B cell (primary cell): ENCODE measurements at regions not wholly inside any gene's neighbourhood (a gene's known extent, or its start where the extent isn't known, plus 50 kb on each side); places are given as distances from the start of the nearest gene placed in this dataset.

Experiments
- ATAC-seq: fragments of 200-7000 bp; cut with Tn5 transposase; one replicate; pipeline ENCODE4 v1.10.0; 2021; ENCODE audit warnings: low read depth, mild to moderate bottlenecking, moderate number of reproducible peaks, moderate library complexity
- CTCF ChIA-PET: fragments of 350-600 bp; sonication (Branson Sonifier 250); formaldehyde crosslinking; loops from one replicate; lab custom pipeline; 2021; ENCODE audit warnings: antibody characterized with exemption, inconsistent platforms; lab: Charles Lee
- POLR2A ChIA-PET: fragments of 350-600 bp; sonication (Branson Sonifier 250); formaldehyde crosslinking; loops from one replicate; lab custom pipeline; 2021; ENCODE audit warnings: antibody characterized with exemption; lab: Charles Lee
- DNase-seq: peaks from one replicate; pipeline ENCODE4 v3.0.0; 2013
- H2AFZ ChIP-seq: 2 replicates; pipeline ENCODE4 v1.6.1; 2012; ENCODE audit warnings: mild to moderate bottlenecking, low read depth, low read length; ENCODE audit not compliant: insufficient read depth, poor library complexity, severe bottlenecking
- H3K27ac ChIP-seq, 2 donors: 1 replicate in 1 of 2; 2 replicates in 1 of 2; pipeline ENCODE4 v1.5.1; 2012 to 2013; ENCODE audit warnings: low read length in 2 of 2, mild to moderate bottlenecking in 2 of 2, moderate library complexity in 1 of 2
- H3K27me3 ChIP-seq, 4 experiments: fragments of 200-600 bp in 1 of 4; sonication (generic) in 1 of 4; replicated peaks in 1 of 4; 1 replicate in 2 of 4; 2 replicates in 2 of 4; pipeline versions ENCODE4 v1.6.1 to v1.7.0; 2013 to 2016; ENCODE audit warnings: low read length in 3 of 4, mild to moderate bottlenecking in 2 of 4, mixed read lengths in 1 of 4, moderate library complexity in 1 of 4; ENCODE audit not compliant: insufficient read depth in 4 of 4, control insufficient read depth in 3 of 4; ENCODE audit errors: control extremely low read depth in 1 of 4
- H3K36me3 ChIP-seq, 2 experiments: replicated peaks in 1 of 2; 1 replicate in 1 of 2; 2 replicates in 1 of 2; pipeline versions ENCODE4 v1.6.1 to v1.7.1; 2013; ENCODE audit warnings: low read length in 1 of 2; ENCODE audit not compliant: insufficient read depth in 2 of 2, control insufficient read depth in 1 of 2; ENCODE audit errors: control extremely low read depth in 1 of 2, extremely low read depth in 1 of 2
- H3K4me1 ChIP-seq, 2 donors: fragments of 200-600 bp in 1 of 2; sonication (generic) in 1 of 2; 1 replicate in 1 of 2; 2 replicates in 1 of 2; pipeline versions ENCODE4 v1.5.1 to v1.6.1; 2013 to 2017; ENCODE audit warnings: low read length in 2 of 2; ENCODE audit not compliant: control insufficient read depth in 2 of 2, insufficient read depth in 2 of 2
- H3K4me2 ChIP-seq: replicated peaks from 2 replicates; pipeline ENCODE3; 2012; ENCODE audit warnings: mild to moderate bottlenecking, low read depth, low read length; ENCODE audit not compliant: poor library complexity, severe bottlenecking
- H3K4me3 ChIP-seq, 5 experiments: fragments of 200-600 bp in 1 of 5; sonication (generic) in 1 of 5; 1 replicate in 3 of 5; 2 replicates in 2 of 5; pipeline versions ENCODE4 v1.5.1 to v1.7.0; 2011 to 2016; ENCODE audit warnings: low read length in 4 of 5, mild to moderate bottlenecking in 4 of 5, low read depth in 2 of 5, control low read depth in 1 of 5, moderate library complexity in 1 of 5; ENCODE audit not compliant: insufficient read depth in 1 of 5; ENCODE audit errors: control extremely low read depth in 1 of 5, extremely low read depth in 1 of 5
- H3K79me2 ChIP-seq: fragments of 200-600 bp; sonication (generic); one replicate; pipeline ENCODE4 v1.6.0; 2016; ENCODE audit warnings: low read length; ENCODE audit not compliant: control insufficient read depth, insufficient read depth
- H3K9ac ChIP-seq: fragments of 200-600 bp; sonication (generic); 2 replicates; pipeline ENCODE4 v1.6.1; 2017; ENCODE audit warnings: mild to moderate bottlenecking, low read length, moderate library complexity
- H3K9me3 ChIP-seq, 3 donors: one replicate each; pipeline versions ENCODE4 v1.6.1 to v1.7.1; 2013; ENCODE audit warnings: low read length in 2 of 3; ENCODE audit not compliant: control insufficient read depth in 2 of 3, insufficient read depth in 1 of 3; ENCODE audit errors: control extremely low read depth in 1 of 3
- H4K20me1 ChIP-seq: 2 replicates; pipeline ENCODE4 v1.6.0; 2012; ENCODE audit warnings: mild to moderate bottlenecking, low read length; ENCODE audit not compliant: insufficient read depth, control insufficient read depth, poor library complexity, severe bottlenecking
- H3K27ac Mint-ChIP-seq: one replicate; pipeline ENCODE4 v1.8.0; 2021; ENCODE audit warnings: mixed read lengths
- H3K27me3 Mint-ChIP-seq: one replicate; pipeline ENCODE4 v1.8.0; 2021; ENCODE audit warnings: mixed read lengths
- H3K4me1 Mint-ChIP-seq: one replicate; pipeline ENCODE4 v1.8.0; 2021; ENCODE audit warnings: mixed read lengths
- H3K4me3 Mint-ChIP-seq: one replicate; pipeline ENCODE4 v1.8.0; 2021; ENCODE audit warnings: mixed read lengths
- H3K9me3 Mint-ChIP-seq: one replicate; pipeline ENCODE4 v1.8.0; 2022; ENCODE audit warnings: mixed read lengths; ENCODE audit not compliant: insufficient read depth
- EZH2 ChIP-seq: IDR thresholded peaks from 2 replicates; pipeline ENCODE4 v1.6.1; 2012; ENCODE audit warnings: borderline replicate concordance, low read depth, mild to moderate bottlenecking, moderate library complexity, low read length; ENCODE audit not compliant: insufficient read depth, poor library complexity, severe bottlenecking
- WGBS: methylation state at CpG from one replicate; pipeline ENCODE4 v1.1.5; 2013; ENCODE audit warnings: missing lambda C conversion rate; ENCODE audit not compliant: insufficient coverage; 5-methylcytosine and 5-hydroxymethylcytosine counted together
- intact Hi-C: fragments of 100-400 bp; cut with micrococcal nuclease; formaldehyde crosslinking; loops from one replicate; pipeline ENCODE4 v1.10.0; 2022
- TF ChIP-seq, protein P1 (sequence below): fragments of 200-600 bp; IDR thresholded peaks from one replicate; pipeline ENCODE4 v1.8.0; 2022; ENCODE audit warnings: antibody characterized with exemption, mild to moderate bottlenecking

DNA sequence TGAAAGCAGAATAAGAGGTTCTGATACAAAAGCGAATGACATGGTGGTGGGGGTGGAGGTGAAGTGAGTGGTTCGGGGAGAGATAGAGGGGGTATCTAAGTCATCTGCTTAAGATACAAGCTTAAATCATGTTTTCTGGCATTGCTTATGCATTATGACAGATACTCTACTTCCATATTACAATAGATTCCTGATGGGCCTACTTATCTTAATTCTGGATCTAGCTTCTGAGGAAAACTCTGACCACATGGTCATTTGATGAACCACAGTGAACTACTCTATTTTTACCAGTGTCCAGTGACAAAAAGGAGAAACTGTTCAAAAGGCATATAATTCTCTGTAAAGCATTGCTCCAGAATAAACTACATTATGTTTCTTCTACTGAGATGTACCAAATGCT, 673.7 kb upstream of the CCDC54 start:
- no peak overlapping the region for H3K4me2 ChIP-seq
- Mint-ChIP-seq H3K27me3 (no peaks in the 10 kb centered on the region), H3K27ac (no peak overlapping the region), H3K9me3 (peaks cover 2% of the 10 kb centered on the region), H3K4me1 (no peaks in the 10 kb centered on the region), H3K4me3 (no peak overlapping the region)
- no peak overlapping the region for H3K9ac ChIP-seq
- H3K4me3 ChIP-seq: no peak overlapping the region
- no peak overlapping the region for H2AFZ ChIP-seq
- H3K79me2 ChIP-seq: no peaks in the 10 kb centered on the region
- ChIA-PET POLR2A (no interaction called here), CTCF (no interaction called here)
- TF ChIP-seq, protein P1, sequence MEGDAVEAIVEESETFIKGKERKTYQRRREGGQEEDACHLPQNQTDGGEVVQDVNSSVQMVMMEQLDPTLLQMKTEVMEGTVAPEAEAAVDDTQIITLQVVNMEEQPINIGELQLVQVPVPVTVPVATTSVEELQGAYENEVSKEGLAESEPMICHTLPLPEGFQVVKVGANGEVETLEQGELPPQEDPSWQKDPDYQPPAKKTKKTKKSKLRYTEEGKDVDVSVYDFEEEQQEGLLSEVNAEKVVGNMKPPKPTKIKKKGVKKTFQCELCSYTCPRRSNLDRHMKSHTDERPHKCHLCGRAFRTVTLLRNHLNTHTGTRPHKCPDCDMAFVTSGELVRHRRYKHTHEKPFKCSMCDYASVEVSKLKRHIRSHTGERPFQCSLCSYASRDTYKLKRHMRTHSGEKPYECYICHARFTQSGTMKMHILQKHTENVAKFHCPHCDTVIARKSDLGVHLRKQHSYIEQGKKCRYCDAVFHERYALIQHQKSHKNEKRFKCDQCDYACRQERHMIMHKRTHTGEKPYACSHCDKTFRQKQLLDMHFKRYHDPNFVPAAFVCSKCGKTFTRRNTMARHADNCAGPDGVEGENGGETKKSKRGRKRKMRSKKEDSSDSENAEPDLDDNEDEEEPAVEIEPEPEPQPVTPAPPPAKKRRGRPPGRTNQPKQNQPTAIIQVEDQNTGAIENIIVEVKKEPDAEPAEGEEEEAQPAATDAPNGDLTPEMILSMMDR: no peak
- no peak for TF ChIP-seq EZH2
- no peak overlapping the region for H3K27ac ChIP-seq
- no peaks in the 10 kb centered on the region for H4K20me1 ChIP-seq
- no peaks in the 10 kb centered on the region for H3K9me3 ChIP-seq
- no peak for DNase-seq
- intact Hi-C loops: no loop called here
- H3K36me3 ChIP-seq: no peaks in the 10 kb centered on the region
- no peak for ATAC-seq
- peaks cover 0 to 2% (median 0%) of the 10 kb centered on the region in 4 experiments for H3K27me3 ChIP-seq
- WGBS: no CpG with 5 or more reads among the region's 2 CpGs
- no peaks in the 10 kb centered on the region for H3K4me1 ChIP-seq

DNA sequence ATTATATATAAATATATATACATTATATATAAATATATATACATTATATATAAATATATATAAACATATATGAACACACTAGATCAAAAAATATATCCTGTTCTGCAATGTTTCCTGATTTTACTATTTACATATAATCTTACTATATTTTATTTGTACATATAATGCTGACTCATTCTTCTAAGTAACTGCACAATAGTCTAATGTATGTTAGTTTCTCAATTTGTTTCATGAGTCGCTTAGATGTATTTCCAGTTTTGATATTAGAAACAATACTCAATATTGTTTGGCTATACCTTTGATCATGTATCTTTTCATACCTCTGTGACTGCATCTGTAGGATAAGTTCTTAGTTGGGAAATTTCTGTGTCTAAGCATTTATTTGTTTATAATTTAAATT, 669.9 kb upstream of the CCDC54 start:
- no peaks in the 10 kb centered on the region for H3K79me2 ChIP-seq
- no peak overlapping the region for H3K9ac ChIP-seq
- H4K20me1 ChIP-seq: no peaks in the 10 kb centered on the region
- H3K4me3 Mint-ChIP-seq: no peak overlapping the region
- no peaks in the 10 kb centered on the region for H3K36me3 ChIP-seq
- H3K27ac ChIP-seq: no peak overlapping the region
- TF ChIP-seq, protein P1: no peak
- no peak for TF ChIP-seq EZH2
- no peaks in the 10 kb centered on the region for H3K4me1 ChIP-seq
- WGBS: no CpG with 5 or more reads among the region's 1 CpG
- peaks cover 1% of the 10 kb centered on the region for H3K9me3 Mint-ChIP-seq
- H3K4me1 Mint-ChIP-seq: no peaks in the 10 kb centered on the region
- H3K4me3 ChIP-seq: no peak overlapping the region
- CTCF ChIA-PET: no interaction called here
- no peaks in the 10 kb centered on the region for H3K27me3 Mint-ChIP-seq
- no peak for DNase-seq
- no peak for ATAC-seq
- no peak overlapping the region for H3K27ac Mint-ChIP-seq
- H3K9me3 ChIP-seq: no peaks in the 10 kb centered on the region
- H3K4me2 ChIP-seq: no peak overlapping the region
- POLR2A ChIA-PET: no interaction called here
- no peaks in the 10 kb centered on the region for H3K27me3 ChIP-seq
- intact Hi-C loops: no loop called here
- no peak overlapping the region for H2AFZ ChIP-seq
